ENCODE measurements at regions not wholly inside any gene's neighbourhood (a gene's known extent, or its start where the extent isn't known, plus 50 kb on each side); places are given as distances from the start of the nearest gene placed in this dataset.
A peak's percentile ranks its signal among the peaks of the same experiment; 100 is the strongest.
"Not testable (repeated sequence)": the region's sequence is repeated elsewhere in the genome, so short reads cannot be mapped to it uniquely, and the experiment has no call there.

- ATAC-seq (ENCODE audit: poor library complexity) = no peak
- DNase-seq = no peak
- intact Hi-C loops (cut with DNase I) = no loop called here
These were observed 101.3 kb upstream of the EGFLAM start for GRCh38 chr5:38157024-38157423.

DNA sequence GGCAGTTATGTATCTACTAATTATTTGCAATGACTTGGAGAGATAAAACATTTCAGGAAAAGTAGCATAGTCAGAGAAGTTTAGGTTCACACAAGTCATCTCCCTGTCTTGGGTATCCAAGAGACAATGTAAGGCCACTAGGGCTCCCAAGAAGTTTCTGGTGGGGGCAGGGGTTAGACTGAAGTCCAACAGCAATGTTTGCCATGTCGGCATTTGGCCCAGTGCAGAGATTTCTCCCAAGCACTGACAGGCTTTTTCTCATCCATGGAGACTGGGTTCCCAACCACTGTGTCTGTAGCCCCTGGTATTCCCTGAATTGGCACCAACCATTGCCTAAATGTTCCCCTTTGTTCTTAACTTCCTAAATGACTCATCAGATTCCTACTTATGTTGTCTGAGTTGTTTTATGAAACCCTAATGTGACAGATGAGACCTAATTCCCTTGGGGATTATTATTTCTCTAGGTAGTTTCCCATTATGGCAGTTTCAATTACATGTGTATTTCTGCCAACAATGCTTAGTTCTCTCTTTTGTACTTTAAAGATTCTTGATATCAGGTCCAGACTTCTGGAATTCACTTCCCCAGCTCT is 103.6 kb upstream of the EGFLAM start:
- intact Hi-C loops (cut with DNase I) = no loop called here
- DNase-seq = no peak
- no peak for ATAC-seq (ENCODE audit: poor library complexity)

GRCh38 chr5:38151878-38152277 is 106.5 kb upstream of the EGFLAM start:
- intact Hi-C loops (cut with DNase I) = no loop called here

DNA sequence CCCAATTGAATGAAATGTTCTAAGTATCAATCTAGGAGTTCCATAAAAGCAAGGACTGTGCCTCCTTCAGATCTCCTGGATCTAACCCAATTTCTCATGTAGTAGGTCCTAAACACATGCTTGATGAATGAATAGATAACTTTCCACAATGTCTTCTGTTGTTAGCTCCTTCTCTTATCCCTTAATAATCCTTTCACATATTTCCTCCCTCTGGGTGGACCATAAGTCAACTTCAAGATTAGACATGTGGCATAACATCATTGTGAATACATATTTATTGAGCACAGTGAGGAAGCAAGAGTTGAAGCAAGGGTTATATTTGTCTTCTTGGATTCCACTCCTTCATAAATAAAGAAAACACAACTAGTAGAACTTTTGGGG is 108.6 kb upstream of the EGFLAM start:
- intact Hi-C loops (cut with DNase I) = no loop called here
- ATAC-seq (ENCODE audit: poor library complexity) (no peak), DNase-seq (no peak)

More at GRCh38 chr5:38151878-38152277, 106.5 kb upstream of the EGFLAM start:
- ATAC-seq (ENCODE audit: poor library complexity) = no peak
- DNase-seq = no peak

DNA sequence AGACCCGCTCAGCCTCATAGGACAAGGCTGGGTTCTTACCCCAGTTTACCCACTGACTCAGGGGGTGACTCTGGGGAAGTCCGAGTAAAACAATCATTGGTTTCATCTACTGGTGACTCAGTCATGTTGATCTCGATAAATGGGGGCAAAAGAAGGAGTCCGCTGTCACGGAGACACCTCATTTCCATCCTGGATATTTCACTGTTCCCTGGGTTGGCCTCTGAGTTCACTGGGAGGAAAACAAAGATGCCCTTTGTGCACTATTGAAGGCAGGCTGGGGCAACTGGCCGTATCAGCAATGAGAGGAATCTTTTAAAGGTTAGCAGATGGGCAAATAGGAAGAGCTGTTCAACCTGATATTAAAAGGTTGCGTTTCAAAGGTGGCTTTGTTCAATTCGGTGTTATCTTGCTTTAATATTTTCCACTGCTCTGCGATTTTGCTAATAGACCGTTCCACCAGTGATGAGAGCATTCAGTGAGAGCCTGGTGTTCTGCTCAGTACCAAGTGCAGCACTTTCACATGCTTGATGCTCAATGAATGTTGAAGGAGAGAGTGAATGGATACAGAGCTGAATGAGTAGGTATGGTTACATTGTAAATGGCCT is 110.2 kb upstream of the EGFLAM start:
- DNase-seq (no peak), ATAC-seq (ENCODE audit: poor library complexity) (no peak)
- intact Hi-C loops (cut with DNase I) = no loop called here

DNA sequence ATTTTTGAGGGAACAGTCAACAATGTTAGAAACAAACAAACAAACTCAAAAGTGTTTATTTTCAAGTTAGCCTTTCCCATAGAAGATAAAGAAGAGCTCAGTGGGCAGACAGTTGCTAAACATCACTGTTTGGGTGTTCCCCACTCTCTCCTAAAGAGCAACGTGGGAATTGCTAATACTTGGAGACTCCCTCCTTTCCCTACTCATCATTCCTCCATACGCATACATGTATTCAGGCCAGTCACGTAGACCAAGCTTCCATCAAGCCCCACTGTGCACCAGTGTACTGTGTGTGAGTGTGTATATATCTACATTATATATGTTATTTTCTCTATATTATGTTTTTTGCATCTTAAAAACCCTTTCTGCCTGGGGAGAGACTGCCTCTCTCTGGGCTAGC is 115.0 kb upstream of the EGFLAM start:
- DNase-seq = no peak
- intact Hi-C loops (cut with DNase I) = no loop called here
- no peak for ATAC-seq (ENCODE audit: poor library complexity)

- intact Hi-C loops (cut with DNase I) = no loop called here
- no peak for DNase-seq
- ATAC-seq (ENCODE audit: poor library complexity) = no peak
These were observed 116.7 kb upstream of the EGFLAM start for GRCh38 chr5:38141665-38142064.

DNA sequence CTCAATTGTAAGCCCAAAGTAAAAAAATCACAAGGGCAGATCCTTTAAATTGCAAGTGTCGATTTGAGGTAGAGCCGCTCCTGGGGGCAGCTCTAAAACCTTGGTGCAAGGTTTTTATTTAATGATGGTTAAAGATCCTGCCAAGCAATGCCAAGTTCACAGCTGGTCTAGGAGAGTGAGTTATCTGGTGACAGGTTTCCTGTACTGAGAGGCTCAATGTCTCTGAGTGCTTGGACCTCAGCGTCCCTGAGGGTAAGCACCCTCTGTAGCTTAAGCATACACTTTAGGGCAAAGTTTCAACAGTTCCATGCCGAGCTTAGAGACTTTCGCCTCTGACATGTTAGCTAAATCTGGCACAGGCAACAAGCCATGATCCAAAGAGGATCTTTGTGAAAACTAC is 119.8 kb upstream of the EGFLAM start:
- intact Hi-C loops (cut with DNase I) = no loop called here
- DNase-seq (no peak), ATAC-seq (ENCODE audit: poor library complexity) (no peak)

DNA sequence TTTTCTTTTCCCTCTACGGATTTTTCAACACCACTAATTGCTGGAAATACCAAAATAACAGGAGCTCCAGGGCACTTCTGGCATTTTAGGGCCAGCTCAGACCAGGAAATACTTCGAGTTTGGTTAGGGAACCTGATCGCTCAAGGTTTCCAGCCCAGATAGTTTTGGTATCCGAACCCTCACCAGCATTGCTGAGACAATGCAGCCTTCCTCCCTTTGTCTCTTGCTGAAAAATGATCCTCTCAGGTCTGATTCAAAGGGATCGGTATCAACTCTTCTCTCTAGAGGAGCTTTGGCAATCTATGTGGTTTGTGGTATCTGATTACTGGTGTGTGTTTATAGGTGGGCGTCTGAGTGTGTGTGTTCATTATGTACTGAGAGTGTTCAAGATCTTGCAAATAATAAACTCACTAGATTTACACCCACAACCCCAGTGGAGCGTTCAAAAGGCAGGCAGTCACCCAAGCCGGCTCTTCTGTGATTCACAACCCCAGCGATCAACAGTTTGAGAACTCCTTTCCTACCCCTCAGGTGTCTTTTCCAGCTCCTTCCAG is 122.8 kb upstream of the EGFLAM start:
- ATAC-seq (ENCODE audit: poor library complexity) = no peak
- DNase-seq = no peak
- intact Hi-C loops (cut with DNase I) = no loop called here

DNA sequence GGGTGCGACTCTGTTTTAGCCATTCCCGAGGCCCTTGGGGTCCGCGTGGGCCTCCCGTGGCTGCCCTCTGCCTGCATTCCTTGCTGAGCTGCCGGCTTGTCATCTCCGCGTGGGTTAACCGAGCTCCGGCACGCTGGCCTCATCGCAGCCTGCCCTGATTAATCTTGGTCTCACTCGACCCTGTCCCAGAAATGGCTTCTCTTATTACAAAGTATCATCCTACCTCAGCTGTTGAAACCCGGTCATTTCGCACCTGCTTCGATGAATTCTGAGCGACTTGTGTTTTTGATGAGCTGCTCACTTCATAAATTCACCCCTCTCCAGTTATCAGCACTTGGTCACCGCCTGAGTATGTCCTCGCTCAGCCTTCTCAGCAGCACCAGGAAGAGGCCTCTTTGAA is 123.5 kb upstream of the EGFLAM start:
- no peak for ATAC-seq (ENCODE audit: poor library complexity)
- intact Hi-C loops (cut with DNase I) = no loop called here
- DNase-seq = no peak

GRCh38 chr5:38134294-38134693 is 124.1 kb upstream of the EGFLAM start:
- ATAC-seq (ENCODE audit: poor library complexity); DNase-seq; intact Hi-C loops (cut with DNase I): not testable (repeated sequence)

DNA sequence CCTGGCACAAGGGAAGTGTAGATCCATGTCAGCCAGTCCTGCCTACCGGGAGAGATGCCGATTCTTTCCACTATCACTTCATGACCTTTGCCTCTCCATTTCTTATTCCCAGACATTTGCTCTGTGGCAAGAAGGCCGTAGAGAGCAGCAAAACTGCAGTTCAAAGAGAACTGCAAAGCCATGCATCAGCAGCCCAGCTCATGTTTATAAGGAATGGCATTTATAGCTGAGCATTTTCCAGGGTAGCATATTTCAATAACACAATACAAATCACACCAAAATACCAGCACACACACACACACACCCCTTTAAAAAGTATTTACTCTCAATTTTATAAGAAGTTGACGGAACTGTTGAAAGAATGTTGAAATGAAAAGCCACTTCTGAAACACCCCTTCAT is 126.7 kb upstream of the EGFLAM start:
- intact Hi-C loops (cut with DNase I) = no loop called here
- ATAC-seq (ENCODE audit: poor library complexity) = no peak
- DNase-seq = no peak

DNA sequence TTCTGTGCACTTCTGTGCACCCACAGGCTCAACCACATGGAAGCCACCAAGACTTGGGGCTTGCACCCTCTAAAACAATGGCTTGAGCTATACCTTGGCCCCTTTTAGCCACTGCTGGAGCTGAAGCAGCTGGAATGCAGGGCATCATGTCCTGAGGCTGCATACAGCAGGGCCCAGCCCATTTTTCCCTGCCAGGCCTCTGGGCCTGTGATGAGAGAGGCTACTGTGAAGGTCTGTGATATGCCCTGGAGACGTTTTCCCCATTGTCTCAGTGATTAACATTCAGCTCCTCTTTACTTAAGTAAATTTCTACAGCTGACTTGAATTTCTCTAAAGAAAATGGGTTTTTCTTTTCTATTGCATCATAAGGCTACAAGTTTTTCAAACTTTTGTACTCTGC is 134.0 kb upstream of the EGFLAM start:
- ATAC-seq (ENCODE audit: poor library complexity) = no peak
- no peak for DNase-seq
- intact Hi-C loops (cut with DNase I) = no loop called here

GRCh38 chr5:38121420-38121819 is 136.9 kb upstream of the EGFLAM start:
- intact Hi-C loops (cut with DNase I) = no loop called here
- DNase-seq = no peak
- no peak for ATAC-seq (ENCODE audit: poor library complexity)

- intact Hi-C loops (cut with DNase I) = no loop called here
- no peak for ATAC-seq (ENCODE audit: poor library complexity)
- DNase-seq = no peak
These were observed 138.5 kb upstream of the EGFLAM start for GRCh38 chr5:38119836-38120235.

GRCh38 chr5:38117784-38118479 is 140.4 kb upstream of the EGFLAM start:
- ATAC-seq (ENCODE audit: poor library complexity) (no peak), DNase-seq (no peak)
- intact Hi-C loops (cut with DNase I) = no loop called here

- ATAC-seq (ENCODE audit: poor library complexity) = no peak
- no peak for DNase-seq
- intact Hi-C loops (cut with DNase I) = no loop called here
These were observed 143.0 kb upstream of the EGFLAM start for GRCh38 chr5:38115318-38115827.

- DNase-seq (no peak), ATAC-seq (ENCODE audit: poor library complexity) (no peak)
- intact Hi-C loops (cut with DNase I) = no loop called here
These were observed 144.5 kb upstream of the EGFLAM start for GRCh38 chr5:38113880-38114279.

DNA sequence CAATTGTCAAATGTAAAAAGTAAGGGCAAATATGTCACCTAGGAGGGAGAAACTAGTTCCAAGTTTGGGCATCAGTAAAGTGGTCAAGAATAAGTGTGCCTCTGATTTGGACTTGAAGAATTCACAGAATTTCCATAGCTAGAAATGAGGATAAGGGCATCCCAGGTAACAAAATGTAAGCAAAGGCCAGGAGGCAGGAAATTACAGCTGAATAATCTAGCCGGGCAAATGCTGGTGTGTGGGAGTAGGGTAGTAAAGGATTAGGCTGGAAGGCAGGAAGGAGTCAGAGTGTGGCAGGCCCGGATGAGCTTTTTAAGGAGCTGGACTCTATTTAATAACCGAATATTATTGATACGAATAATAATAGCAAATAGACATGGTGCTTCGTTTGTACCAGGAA is 144.9 kb upstream of the EGFLAM start:
- no peak for DNase-seq
- ATAC-seq (ENCODE audit: poor library complexity) = peak; percentile 29
- intact Hi-C loops (cut with DNase I) = no loop called here

DNA sequence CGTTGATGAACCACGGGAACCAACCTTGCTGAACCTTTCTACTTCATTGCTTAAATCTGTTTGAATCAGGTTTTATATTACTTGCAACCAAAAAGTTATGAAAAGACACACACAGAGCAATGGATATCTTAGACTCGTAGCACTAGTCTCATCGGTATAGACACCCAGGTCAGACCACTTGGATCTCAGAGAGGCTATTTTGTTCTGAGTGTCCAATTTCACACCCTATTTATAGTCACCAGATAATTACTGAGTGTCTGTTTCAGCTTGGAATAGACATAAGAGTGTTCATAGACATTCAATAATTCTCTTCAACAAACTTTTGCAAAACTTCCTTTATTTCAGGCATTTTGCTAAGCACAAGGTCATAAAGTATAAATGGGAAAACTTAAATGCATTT is 145.4 kb upstream of the EGFLAM start:
- DNase-seq (no peak), ATAC-seq (ENCODE audit: poor library complexity) (peak; percentile 91)

More for the DNA sequence above, 145.4 kb upstream of the EGFLAM start:
- intact Hi-C loops (cut with DNase I) = no loop called here
